ENCODE measurements at regions not wholly inside any gene's neighbourhood (a gene's known extent, or its start where the extent isn't known, plus 50 kb on each side); places are given as distances from the start of the nearest gene placed in this dataset.
"Not testable (repeated sequence)": the region's sequence is repeated elsewhere in the genome, so short reads cannot be mapped to it uniquely, and the experiment has no call there.

- TF ChIP-seq, protein P1, sequence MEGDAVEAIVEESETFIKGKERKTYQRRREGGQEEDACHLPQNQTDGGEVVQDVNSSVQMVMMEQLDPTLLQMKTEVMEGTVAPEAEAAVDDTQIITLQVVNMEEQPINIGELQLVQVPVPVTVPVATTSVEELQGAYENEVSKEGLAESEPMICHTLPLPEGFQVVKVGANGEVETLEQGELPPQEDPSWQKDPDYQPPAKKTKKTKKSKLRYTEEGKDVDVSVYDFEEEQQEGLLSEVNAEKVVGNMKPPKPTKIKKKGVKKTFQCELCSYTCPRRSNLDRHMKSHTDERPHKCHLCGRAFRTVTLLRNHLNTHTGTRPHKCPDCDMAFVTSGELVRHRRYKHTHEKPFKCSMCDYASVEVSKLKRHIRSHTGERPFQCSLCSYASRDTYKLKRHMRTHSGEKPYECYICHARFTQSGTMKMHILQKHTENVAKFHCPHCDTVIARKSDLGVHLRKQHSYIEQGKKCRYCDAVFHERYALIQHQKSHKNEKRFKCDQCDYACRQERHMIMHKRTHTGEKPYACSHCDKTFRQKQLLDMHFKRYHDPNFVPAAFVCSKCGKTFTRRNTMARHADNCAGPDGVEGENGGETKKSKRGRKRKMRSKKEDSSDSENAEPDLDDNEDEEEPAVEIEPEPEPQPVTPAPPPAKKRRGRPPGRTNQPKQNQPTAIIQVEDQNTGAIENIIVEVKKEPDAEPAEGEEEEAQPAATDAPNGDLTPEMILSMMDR (IDR thresholded peaks at IDR 0.05; ENCODE audit: extremely low read depth, missing control alignments), result no peak
- no peak for DNase-seq (ENCODE audit: low spot score)
Observed at GRCh38 chr12:87406926-87407325, 622.3 kb downstream of the C12orf50 start.

- DNase-seq (ENCODE audit: low spot score), result no peak
- TF ChIP-seq, protein P1 (IDR thresholded peaks at IDR 0.05; ENCODE audit: extremely low read depth, missing control alignments), result no peak
Observed at GRCh38 chr12:87405918-87406317, 623.3 kb downstream of the C12orf50 start.

GRCh38 chr12:87394168-87394567 lies 635.0 kb downstream of the C12orf50 start:
- DNase-seq (ENCODE audit: low spot score), result not testable (repeated sequence)

GRCh38 chr12:87388376-87388775 lies 640.8 kb downstream of the C12orf50 start:
- TF ChIP-seq, protein P1 (IDR thresholded peaks at IDR 0.05; ENCODE audit: extremely low read depth, missing control alignments), result no peak
- DNase-seq (ENCODE audit: low spot score), result no peak

GRCh38 chr12:87385322-87385721 lies 643.9 kb downstream of the C12orf50 start:
- DNase-seq (ENCODE audit: low spot score), result no peak
- TF ChIP-seq, protein P1 (IDR thresholded peaks at IDR 0.05; ENCODE audit: extremely low read depth, missing control alignments), result no peak

- no peak for DNase-seq (ENCODE audit: low spot score)
- TF ChIP-seq, protein P1 (IDR thresholded peaks at IDR 0.05; ENCODE audit: extremely low read depth, missing control alignments), result no peak
Observed at GRCh38 chr12:87384226-87384625, 645.0 kb downstream of the C12orf50 start.

GRCh38 chr12:87383680-87384079 lies 645.5 kb downstream of the C12orf50 start:
- TF ChIP-seq, protein P1 (IDR thresholded peaks at IDR 0.05; ENCODE audit: extremely low read depth, missing control alignments), result no peak
- no peak for DNase-seq (ENCODE audit: low spot score)

DNA sequence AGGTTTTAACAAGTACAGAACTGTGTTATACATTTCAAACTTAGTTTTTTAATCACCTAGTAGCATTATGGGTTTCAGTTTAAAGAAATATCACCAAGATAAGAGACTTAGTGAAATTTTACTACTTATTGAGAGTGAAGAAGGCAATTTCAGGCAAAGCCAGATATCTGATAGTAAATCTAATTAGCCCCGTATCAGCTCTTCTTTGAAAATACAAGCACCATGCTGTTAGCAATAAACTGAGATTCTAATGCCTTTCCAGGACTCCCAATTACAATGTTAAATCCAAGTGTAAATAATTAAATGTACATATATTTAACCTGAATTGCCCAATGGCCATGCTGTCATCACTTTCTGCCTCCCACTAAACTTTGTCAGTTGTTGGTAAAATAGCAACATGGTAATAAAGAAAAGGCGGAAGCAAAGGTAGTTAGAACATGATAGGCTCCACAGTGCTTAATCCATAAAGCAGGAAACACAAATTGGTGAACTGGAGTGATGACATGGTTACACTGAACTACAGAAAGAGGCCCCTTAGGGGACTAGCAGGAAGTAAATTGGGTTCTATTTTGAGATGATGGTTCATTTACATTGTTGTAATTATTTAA lies 646.1 kb downstream of the C12orf50 start:
- TF ChIP-seq, protein P1 (IDR thresholded peaks at IDR 0.05; ENCODE audit: extremely low read depth, missing control alignments), result no peak
- no peak for DNase-seq (ENCODE audit: low spot score)

All from GM20000 (cell line).